UCSD-AML1 (cell line): ENCODE measurements at regions not wholly inside any gene's neighbourhood (a gene's known extent, or its start where the extent isn't known, plus 50 kb on each side); places are given as distances from the start of the nearest gene placed in this dataset.

Experiments used
- DNase-seq: peaks from one replicate; lab custom pipeline; 2025; ENCODE audit not compliant: unreplicated experiment; lab: John Stamatoyannopoulos, UW

- no peak for DNase-seq
Measured at GRCh38 chr6:144989319-144990107, 704.4 kb downstream of the UTRN start.

DNA sequence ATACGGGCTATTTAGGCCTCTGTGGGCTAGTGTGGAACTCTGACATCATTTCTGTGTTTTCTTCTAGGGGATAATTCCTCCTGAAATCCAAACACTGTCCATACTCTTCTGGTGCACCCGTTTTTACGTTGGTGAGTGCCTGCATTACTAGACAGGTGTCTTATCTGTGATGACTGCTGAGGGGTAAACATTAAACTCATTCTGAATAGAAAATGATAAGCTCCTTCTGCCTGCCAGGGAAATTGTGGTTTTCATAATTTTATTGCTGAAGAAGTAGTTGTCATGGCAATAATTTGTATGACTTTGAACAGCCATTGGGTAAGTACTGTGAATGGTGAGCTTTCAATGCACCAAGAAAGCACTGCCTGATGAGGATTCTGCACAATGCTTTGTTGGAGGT is 705.6 kb downstream of the UTRN start:
- DNase-seq = no peak

GRCh38 chr6:144993870-144994269 is 708.7 kb downstream of the UTRN start:
- no peak for DNase-seq

DNA sequence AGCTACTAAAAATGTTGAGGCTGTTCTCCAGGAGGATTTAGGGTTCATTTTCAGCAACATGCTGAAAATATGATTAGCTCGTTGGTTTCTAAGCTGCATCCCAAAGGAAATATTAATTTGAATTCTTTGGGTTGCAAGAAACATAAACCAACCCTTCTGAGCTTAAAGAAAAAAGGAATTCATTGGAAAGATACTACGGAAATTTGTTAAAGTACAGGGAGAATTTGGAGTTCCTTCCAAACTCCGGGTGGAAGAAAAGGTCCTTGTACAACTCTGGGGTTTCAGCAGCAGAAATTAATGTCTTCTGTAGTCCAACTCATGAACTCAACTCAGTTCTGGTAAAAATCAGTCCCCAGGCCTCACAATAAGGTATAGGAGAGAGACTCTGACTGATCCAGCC is 712.9 kb downstream of the UTRN start:
- no peak for DNase-seq

- no peak for DNase-seq
Measured at GRCh38 chr6:144999127-144999526, 714.0 kb downstream of the UTRN start.

DNA sequence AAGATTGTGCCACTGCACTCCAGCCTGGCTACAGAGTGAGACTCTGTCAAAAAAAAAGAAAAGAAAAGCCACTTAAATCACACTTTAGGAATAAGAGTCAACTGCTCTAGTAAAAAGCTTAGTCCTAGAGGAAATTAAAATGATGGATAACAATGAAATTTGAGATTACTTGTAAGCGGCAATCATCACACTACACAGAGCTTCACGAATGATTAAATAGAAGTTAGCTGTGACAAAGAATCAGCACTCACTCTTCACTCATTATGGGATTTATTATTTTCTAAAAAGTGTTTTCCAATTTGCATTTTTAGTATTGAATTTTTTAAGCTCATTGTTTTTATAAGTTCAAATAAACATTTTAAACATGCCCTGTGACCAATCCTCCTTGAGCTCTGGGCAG is 718.0 kb downstream of the UTRN start:
- no peak for DNase-seq

DNA sequence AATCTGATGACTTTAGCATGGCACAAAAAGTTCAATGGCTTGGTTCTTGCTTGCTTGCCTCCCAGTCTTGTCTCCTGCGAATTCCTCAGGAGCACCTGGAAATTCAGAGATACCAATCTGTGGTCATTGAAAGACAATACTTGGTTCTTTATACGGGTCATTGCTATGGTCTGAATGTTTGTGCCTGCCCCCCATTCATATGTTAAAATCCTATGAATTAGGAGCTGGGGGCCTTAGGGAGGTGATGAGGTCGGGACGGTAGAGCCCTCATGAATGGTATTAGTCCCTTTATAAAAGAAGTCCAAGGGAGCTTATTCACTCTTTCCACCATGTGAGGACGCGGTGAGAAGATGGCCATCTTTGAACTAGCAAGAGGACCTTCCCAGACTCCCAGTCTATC is 721.8 kb downstream of the UTRN start:
- DNase-seq = no peak

DNA sequence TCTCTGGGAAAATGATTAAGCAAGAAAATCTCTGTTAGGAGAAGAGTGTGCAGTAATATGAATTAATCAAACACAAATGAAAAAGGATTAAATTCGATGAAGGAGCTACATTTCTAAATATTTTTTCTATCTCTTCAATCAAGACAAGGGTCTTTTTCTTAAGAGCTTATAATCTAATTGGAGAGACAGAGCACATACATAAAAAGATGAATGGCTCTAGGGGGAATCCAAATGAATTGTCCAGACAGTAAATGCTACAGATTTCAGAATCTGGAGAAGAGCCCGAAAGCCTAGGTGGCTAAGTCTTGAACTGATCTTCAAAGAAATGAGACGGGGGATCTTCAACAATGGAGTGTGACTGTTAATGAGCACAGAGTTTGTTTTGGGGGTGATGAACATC is 723.6 kb downstream of the UTRN start:
- DNase-seq = no peak

DNA sequence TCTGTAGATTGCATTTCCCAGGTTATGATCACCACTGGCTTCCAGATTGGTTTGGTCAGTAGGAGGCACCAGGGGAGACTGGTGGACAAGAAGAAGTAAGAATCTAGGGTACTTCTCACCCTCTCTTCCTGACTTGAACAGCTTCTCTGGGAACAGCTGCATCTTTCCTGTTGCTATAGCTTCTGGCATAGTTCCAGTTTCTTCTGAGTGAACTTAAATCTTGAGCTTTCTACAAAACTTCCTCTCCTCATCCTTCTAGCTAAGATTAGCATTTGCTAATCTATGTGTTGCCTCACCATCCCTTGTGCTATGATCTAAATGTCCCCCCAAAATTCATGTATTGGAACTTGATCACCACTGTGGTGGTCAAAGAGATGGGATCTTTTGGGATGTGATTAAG is 724.6 kb downstream of the UTRN start:
- DNase-seq = no peak

GRCh38 chr6:145012039-145012662 is 723.2 kb downstream of the EPM2A start:
- DNase-seq = no peak

DNA sequence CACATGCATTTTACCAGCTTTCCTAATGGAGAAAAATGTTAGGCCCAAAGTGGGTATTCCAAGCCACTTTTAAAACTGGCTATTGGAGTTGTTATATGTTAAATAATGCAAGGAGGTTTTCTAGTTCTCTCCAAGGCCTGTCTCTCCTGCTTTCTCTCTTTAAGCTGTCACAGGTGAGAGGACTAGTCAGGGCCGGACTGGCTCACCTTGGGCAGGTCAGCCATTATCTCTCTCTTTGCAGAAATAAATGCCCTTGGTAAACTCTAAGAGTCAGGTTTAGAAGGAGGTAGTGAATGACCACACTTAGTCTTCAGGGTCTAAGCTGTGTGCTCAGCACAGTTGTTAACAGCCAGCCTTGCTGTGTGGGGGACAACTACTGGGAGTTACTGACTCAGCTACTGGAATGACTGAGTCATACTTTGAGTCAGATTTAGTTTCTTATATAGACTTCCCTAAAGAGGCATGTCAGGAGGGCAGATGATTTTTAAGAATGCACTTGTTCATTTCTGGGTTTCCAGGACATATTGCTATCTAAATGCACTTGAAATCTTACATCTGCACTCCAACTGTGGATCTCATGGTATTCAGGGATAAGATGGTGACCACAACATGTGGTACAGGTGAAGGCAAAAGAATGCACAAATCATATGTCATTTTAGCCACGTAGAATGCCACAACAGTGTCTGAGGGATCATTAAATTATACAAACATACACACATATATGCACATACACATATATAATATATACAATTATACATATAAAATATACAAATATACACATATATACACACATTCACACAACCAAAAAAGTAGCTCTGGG is 719.4 kb downstream of the EPM2A start:
- no peak for DNase-seq

GRCh38 chr6:145017051-145017450 is 718.3 kb downstream of the EPM2A start:
- no peak for DNase-seq

DNA sequence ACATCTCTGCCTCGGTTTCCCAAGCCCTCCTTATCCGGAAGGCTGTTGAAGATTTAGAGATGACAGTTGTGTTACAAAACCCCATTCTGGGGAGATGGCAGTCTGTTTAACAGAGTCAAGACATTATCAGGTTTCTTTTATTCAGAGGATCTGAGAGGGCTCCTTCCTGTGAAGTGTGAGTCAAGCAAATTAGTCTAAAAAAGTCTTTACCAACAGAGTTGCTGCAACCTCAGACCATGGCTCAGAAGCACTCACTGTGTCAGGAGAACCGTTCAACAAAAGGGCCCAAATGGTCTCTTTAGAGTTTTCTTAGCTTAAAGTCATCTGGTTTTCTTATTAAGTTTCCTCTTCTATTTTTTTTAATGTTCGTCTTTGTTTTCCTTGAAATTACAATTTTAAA is 717.8 kb downstream of the EPM2A start:
- no peak for DNase-seq

GRCh38 chr6:145018027-145018426 is 717.3 kb downstream of the EPM2A start:
- DNase-seq = no peak

DNA sequence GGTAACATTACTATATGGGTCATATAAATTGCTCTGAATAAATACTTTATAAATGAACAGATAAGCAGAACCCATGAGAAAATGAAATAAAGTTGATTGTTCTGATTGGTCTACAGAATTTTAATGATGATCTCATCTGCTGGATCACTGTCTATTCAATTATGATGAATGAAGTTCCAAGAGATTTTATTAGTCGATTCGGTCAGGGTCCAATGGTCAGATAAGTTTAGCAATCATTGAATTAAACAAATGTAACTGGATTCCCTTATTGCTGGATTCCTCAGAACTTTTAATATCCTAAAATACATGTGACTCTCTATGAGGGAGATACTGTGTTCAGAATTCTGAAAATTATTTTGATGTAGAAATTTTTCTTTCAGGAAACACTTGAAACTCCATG is 715.2 kb downstream of the EPM2A start:
- no peak for DNase-seq

DNA sequence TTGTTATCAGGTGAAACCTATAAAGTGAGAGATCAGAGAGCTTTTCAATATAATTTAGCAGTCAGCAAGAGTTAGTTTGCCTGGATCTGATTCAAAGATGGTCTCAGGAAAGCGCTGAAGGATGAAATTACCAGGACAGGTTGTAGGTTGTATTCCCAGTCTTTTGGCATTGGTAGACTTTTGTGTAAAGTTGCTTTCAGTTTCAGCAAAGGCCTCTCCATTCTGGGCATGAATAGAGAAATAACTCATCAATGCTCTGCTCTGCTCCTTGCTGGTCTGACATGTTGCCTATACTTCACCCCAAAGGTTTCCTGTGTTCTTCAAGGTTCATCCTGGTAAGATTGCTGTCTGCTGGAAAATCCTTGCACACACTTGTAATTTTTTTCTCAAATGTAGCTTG is 714.8 kb downstream of the EPM2A start:
- no peak for DNase-seq

DNA sequence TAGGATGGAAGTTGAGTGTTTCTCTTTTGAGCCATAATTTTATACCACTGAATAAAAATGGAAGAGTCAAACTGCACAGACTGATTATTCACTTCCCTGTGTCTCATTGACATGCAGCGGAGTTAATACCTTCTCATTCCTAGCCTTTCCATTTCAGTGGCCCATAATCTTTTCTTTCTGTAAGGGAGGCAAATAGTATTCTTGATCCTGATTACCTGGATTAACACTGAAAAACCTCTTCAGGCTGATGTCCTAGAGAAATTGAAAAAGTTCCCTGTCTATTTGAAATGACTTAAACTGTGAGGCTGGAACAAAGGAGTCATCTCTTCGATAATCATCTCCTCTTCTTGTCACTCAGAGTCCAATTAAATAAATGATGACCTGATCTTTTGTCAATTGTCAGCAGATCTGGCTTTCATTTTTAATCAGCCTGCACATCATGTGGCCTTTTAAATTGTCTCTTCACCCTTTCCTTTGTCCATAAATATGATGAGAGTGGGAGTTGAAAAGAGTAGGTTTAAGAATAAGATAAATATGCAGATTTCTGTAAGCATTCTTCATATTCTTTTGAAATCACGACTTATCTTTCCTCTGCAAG is 713.0 kb downstream of the EPM2A start:
- DNase-seq = no peak

- DNase-seq = no peak
Measured at GRCh38 chr6:145023116-145023726, 712.1 kb downstream of the EPM2A start.

DNA sequence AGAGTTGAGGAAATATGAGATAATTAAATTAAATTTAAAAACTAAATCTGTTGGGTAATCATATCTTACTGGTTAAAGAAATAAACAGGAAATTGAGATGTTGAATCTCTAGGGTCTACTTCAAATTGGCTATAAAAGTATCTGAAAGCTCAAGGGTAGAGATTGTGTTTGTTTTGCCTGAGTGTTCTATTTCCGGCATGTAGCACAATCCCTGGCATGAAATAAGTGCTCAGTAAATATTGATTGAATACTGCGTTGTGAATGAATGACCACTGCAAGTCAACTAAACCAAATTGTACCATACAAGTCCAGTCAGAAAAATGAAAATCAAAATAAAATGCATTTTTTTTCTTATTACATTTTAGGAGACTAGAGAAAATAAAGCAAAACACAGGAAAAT is 709.8 kb downstream of the EPM2A start:
- no peak for DNase-seq

- no peak for DNase-seq
Measured at GRCh38 chr6:145026267-145026679, 709.0 kb downstream of the EPM2A start.

GRCh38 chr6:145028144-145028818 is 707.0 kb downstream of the EPM2A start:
- no peak for DNase-seq
